ENCODE measurements at regions not wholly inside any gene's neighbourhood (a gene's known extent, or its start where the extent isn't known, plus 50 kb on each side); places are given as distances from the start of the nearest gene placed in this dataset.

DNA sequence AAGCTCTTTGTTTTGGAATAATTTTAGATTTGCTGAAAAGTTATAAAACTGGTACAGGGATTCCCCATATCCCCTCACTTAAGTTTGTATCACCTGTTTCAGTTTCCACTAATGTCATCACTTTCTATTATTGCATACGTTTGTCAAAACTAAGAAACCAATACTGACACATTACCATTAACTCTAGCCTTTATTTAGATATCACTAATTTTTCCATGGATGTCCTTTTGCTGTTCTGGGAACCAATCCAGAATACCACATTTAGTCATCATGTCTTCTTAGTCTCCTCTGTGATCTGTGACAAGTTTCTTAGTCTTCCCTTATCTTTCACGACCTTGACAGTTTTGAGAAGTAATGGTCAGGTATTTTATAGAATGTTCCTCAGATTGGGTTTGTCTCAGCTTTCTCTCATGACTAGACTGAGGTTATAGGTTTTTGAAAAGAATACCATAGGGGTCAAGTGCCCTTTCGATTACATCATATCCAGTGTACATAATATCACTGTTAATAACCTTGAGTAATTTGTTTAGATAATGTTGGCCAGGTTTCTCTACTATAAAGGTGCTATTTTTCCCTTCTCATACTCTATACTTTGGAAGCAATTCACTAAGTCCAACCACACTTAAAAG, 51.9 kb upstream of the NMUR2 start:
- Histone ChIP-seq H3K36me3 (replicated peaks in 1 of 2; ENCODE audit: control extremely low read depth in 1 of 2, control insufficient read depth in 1 of 2, extremely low read depth in 1 of 2, insufficient read depth in 2 of 2, low read length in 1 of 2) (no peaks in the 10 kb centered on the region), H3K9me3 (ENCODE audit: control extremely low read depth in 1 of 3, control insufficient read depth in 2 of 3, insufficient read depth in 1 of 3, low read length in 2 of 3) (no peaks in the 10 kb centered on the region), H3K27me3 (replicated peaks in 1 of 4; ENCODE audit: control extremely low read depth in 1 of 4, control insufficient read depth in 3 of 4, insufficient read depth in 4 of 4, low read length in 3 of 4) (peaks cover 0 to 2% (median 0%) of the 10 kb centered on the region in 4 experiments), H3K79me2 (ENCODE audit: control insufficient read depth, insufficient read depth, low read length) (no peaks in the 10 kb centered on the region), H3K4me1 (ENCODE audit: control insufficient read depth in 2 of 2, insufficient read depth in 2 of 2, low read length in 2 of 2) (peaks cover 0 to 2% of the 10 kb centered on the region in 2 donors), H2AFZ (ENCODE audit: insufficient read depth, low read depth, low read length, poor library complexity, severe bottlenecking) (no peak overlapping the region), H3K27ac (ENCODE audit: low read length in 2 of 2) (no peak overlapping the region), H3K9ac (ENCODE audit: low read length) (no peak overlapping the region), H3K4me3 (ENCODE audit: control extremely low read depth in 1 of 5, extremely low read depth in 1 of 5, insufficient read depth in 1 of 5, low read depth in 2 of 5, low read length in 4 of 5) (no peak overlapping the region), H4K20me1 (ENCODE audit: control insufficient read depth, insufficient read depth, low read length, poor library complexity, severe bottlenecking) (no peaks in the 10 kb centered on the region), H3K4me2 (replicated peaks; ENCODE audit: low read depth, low read length, poor library complexity, severe bottlenecking) (no peak overlapping the region)
- ChIA-PET POLR2A (no interaction called here), CTCF (no interaction called here)
- Mint-ChIP-seq H3K27me3 (peaks cover 15% of the 10 kb centered on the region), H3K4me3 (no peak overlapping the region), H3K27ac (no peak overlapping the region), H3K4me1 (no peaks in the 10 kb centered on the region), H3K9me3 (ENCODE audit: insufficient read depth) (no peaks in the 10 kb centered on the region)
- DNase-seq = no peak
- no peak for ATAC-seq (ENCODE audit: low read depth)
- intact Hi-C loops (cut with micrococcal nuclease) = no loop called here
- 75% methylated on average over 1 of the region's 3 CpGs for WGBS (ENCODE audit: insufficient coverage)
- TF ChIP-seq CTCF (IDR thresholded peaks at IDR 0.05) (no peak), EZH2 (IDR thresholded peaks at IDR 0.05; ENCODE audit: borderline replicate concordance, insufficient read depth, low read depth, low read length, poor library complexity, severe bottlenecking) (no peak)

DNA sequence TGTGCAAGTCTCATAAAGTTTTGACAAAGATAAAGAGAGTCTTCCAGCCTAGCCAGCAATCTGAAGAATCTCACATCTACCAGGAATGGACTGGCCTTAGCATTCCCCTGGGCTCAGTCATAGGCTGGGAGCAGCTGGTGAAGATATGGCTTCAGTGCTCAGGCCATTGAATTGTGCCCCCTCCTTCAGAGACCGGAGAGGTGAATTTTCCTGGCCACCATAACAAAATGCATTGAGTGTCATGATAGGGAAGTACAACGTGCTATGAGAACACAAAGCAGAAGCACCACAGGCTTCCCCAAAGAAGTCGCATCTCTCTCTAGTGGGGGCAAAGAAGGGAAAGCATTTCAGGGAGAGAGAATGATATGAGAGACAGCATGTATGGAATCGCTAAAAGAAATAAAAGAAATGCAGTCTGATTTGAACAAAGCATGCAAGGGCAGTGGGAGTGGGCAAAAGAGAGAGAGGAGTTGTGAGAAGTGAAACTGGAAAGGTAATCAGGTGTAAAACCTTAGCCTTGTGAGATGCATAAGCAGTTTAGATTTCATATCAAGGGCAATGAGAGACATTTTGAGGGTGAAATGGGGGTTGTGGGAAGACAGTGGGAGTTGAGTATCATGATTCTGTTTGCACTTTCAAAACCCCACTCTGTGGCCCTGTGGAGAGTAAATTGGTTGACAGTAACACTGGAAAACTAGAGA, 57.1 kb upstream of the NMUR2 start:
- Histone ChIP-seq H3K27ac (ENCODE audit: low read length in 2 of 2) (no peak overlapping the region), H4K20me1 (ENCODE audit: control insufficient read depth, insufficient read depth, low read length, poor library complexity, severe bottlenecking) (no peaks in the 10 kb centered on the region), H3K27me3 (replicated peaks in 1 of 4; ENCODE audit: control extremely low read depth in 1 of 4, control insufficient read depth in 3 of 4, insufficient read depth in 4 of 4, low read length in 3 of 4) (no peaks in the 10 kb centered on the region), H3K4me3 (ENCODE audit: control extremely low read depth in 1 of 5, extremely low read depth in 1 of 5, insufficient read depth in 1 of 5, low read depth in 2 of 5, low read length in 4 of 5) (no peak overlapping the region), H2AFZ (ENCODE audit: insufficient read depth, low read depth, low read length, poor library complexity, severe bottlenecking) (no peak overlapping the region), H3K36me3 (replicated peaks in 1 of 2; ENCODE audit: control extremely low read depth in 1 of 2, control insufficient read depth in 1 of 2, extremely low read depth in 1 of 2, insufficient read depth in 2 of 2, low read length in 1 of 2) (no peaks in the 10 kb centered on the region), H3K4me2 (replicated peaks; ENCODE audit: low read depth, low read length, poor library complexity, severe bottlenecking) (no peak overlapping the region), H3K9ac (ENCODE audit: low read length) (no peak overlapping the region), H3K4me1 (ENCODE audit: control insufficient read depth in 2 of 2, insufficient read depth in 2 of 2, low read length in 2 of 2) (peaks cover 0 to 4% of the 10 kb centered on the region in 2 donors), H3K9me3 (ENCODE audit: control extremely low read depth in 1 of 3, control insufficient read depth in 2 of 3, insufficient read depth in 1 of 3, low read length in 2 of 3) (no peaks in the 10 kb centered on the region), H3K79me2 (ENCODE audit: control insufficient read depth, insufficient read depth, low read length) (no peaks in the 10 kb centered on the region)
- Mint-ChIP-seq H3K27ac (no peak overlapping the region), H3K4me1 (no peaks in the 10 kb centered on the region), H3K4me3 (no peak overlapping the region), H3K27me3 (peaks cover 20% of the 10 kb centered on the region), H3K9me3 (ENCODE audit: insufficient read depth) (no peaks in the 10 kb centered on the region)
- 71% methylated on average over 2 of the region's 4 CpGs for WGBS (ENCODE audit: insufficient coverage)
- ATAC-seq (ENCODE audit: low read depth) (no peak), DNase-seq (peak; percentile 19)
- intact Hi-C loops (cut with micrococcal nuclease) = no loop called here
- ChIA-PET CTCF (interaction anchor here (0.9 kb wide), 1 partner anchor 637 kb away, joined by 3 read pairs; no protein-coding TSS in a partner anchor), POLR2A (no interaction called here)
- TF ChIP-seq CTCF (IDR thresholded peaks at IDR 0.05) (peak; percentile 48), EZH2 (IDR thresholded peaks at IDR 0.05; ENCODE audit: borderline replicate concordance, insufficient read depth, low read depth, low read length, poor library complexity, severe bottlenecking) (no peak)
